ENCODE measurements at regions not wholly inside any gene's neighbourhood (a gene's known extent, or its start where the extent isn't known, plus 50 kb on each side); places are given as distances from the start of the nearest gene placed in this dataset.

DNA sequence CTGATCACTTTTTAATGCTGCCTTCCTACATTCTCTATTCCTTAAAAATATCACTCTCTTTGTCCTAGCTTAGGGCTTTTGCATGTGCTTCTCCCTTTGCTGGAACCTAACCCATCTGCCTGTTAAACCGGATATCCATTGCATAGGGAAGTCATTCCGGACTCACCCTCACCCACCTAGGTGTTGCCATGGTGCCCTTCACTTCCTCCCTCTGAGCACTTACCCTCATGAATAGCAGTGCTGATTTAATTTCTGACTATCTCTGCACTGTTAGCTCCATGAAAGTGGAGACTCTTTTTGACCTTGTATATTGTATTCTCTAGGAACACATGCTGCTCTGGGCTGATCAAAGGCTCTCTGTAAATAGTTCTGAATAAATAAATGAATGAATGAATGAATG, 401.9 kb downstream of the PCDH20 start:
- no peak for DNase-seq

GRCh38 chr13:61010358-61010757, 405.3 kb downstream of the PCDH20 start:
- DNase-seq: no peak

DNA sequence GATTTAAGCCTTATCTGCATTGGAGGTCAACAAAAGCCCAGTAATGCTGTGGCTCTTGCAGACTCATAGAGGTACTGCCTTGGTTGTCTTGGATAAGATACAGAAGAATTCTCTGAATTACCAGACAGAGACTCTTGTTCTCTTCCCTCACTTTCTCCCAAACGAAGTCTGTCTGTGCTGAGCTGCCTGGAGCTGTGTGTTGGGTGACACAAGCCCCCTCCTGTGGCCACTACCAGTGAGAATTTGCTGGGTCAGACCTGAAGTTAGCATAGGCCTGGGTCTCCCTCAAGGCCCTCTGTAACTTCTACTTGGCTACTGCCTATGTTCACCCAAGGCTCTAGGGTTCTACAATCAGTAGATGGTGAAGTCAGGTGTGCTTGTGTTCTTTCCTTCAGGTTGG, 413.0 kb downstream of the PCDH20 start:
- DNase-seq: no peak

- no peak for DNase-seq
These were observed 425.5 kb downstream of the PCDH20 start for GRCh38 chr13:60990032-60990733.

GRCh38 chr13:60986301-60986700, 429.3 kb downstream of the PCDH20 start:
- DNase-seq: no peak

DNA sequence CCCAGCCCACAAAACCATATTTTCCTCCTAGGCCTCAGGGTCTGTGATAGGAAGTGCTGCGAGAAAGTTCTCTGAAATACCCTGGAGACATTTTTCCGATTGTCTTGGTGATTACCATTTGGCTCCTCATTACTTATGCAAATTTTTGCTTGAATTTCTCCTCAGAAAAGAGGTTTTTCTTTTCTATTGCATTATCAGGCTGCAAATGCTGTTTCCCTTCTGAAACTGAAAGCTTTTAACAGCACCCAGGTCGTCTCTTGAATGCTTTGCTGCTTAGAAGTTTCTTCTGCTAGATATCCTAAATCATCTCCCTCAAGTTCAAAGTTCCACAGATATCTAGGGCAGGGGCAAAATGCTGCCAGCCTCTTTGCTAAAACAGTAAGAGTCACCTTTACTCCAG, 434.2 kb downstream of the PCDH20 start:
- no peak for DNase-seq

DNA sequence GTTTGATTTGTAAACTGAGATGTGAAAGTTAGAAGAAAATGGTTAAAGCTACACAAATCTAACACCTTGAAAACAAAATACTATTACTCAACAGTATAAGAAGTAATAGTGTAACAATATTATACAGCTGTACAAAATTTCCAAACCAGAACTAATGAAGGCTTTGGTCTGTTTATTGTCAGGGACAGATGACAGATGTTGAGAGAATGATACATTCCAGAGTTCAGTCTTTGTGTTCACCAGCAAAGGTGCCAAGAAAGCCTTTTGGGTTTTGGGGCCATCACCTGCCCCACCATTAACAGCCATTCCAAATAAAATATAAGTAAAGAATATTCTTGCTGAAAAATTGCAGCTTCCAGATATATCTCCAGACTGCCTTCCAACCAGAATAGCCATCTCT, 439.3 kb downstream of the PCDH20 start:
- DNase-seq: no peak

DNA sequence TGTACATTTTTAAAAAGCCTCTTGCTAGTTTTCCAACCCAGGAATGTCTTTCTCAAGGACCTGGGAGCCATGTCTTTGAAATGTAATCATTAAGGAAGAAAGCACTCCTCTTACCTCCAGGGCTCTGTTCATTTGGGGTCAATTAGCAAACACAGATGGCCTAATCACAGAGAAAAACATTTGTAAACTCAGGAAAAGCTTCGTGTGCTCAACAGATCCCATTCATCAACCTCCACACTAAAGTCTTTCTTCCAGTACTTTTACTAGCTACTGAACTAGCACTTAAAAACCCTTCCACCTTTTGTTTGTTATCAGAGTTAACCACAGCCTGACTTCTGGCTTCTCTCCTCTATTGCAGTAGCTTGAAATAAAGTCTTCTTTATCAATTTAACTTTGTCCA, 441.4 kb downstream of the PCDH20 start:
- DNase-seq: no peak

DNA sequence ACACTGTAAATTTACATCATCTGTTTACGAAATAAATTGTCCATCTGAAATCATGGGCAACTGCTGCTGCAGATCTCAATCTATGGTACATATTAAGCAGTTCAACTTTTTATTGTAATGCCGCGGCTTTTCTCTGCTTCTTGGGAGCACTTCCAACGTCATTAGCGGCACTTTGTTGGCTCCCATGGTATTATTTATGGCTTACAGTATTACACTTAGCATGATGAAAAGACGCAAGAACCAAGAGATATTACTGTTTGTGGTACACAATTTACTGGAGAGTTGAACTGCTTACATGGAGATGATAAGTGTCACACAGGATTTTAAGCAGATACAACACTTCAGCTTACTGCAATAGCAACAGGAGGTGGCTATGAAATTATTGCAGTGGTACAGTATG, 442.1 kb downstream of the PCDH20 start:
- DNase-seq: no peak

GRCh38 chr13:60970736-60971135, 444.9 kb downstream of the PCDH20 start:
- no peak for DNase-seq

GRCh38 chr13:60969656-60970055, 446.0 kb downstream of the PCDH20 start:
- no peak for DNase-seq

DNA sequence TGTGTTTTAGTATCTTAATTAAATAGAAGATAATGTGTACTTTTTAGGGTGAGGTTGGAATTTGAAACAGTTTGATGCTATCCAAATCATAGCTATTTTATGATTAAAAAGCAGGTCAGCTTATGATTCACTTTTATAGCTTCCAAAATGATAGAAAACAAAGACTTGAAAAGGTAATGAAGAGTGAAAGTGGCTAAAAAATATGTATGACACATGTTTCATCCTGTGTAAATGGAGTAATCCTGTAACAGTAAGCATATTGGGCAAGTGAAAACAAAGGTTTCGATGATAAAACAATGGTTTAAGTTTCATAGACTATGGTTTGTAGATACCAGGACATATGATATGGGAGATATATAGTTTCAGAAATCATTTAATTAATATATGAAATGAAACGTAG, 456.2 kb downstream of the PCDH20 start:
- DNase-seq: no peak

- no peak for DNase-seq
These were observed 457.8 kb downstream of the PCDH20 start for GRCh38 chr13:60957816-60958215.

GRCh38 chr13:60945396-60945795, 470.3 kb downstream of the PCDH20 start:
- DNase-seq: no peak

DNA sequence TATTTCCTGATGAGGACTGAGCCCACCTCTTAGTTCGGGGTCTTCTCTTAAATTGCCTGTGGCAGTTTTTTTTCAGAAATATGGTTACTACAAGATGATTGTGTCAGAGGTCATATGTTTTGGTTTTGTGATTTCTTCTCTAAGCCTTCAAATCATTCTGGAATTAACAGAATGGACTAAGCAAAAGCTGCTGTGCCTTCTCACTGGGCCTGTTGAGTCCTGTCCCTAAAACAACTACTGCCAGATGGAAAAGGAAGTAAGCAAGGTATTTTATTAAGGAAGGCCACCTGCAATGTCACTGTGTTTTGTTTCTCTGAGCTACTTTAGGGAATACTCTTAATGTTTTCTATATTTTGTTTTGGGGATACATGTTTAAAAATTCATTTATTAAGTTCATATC, 470.8 kb downstream of the PCDH20 start:
- no peak for DNase-seq

DNA sequence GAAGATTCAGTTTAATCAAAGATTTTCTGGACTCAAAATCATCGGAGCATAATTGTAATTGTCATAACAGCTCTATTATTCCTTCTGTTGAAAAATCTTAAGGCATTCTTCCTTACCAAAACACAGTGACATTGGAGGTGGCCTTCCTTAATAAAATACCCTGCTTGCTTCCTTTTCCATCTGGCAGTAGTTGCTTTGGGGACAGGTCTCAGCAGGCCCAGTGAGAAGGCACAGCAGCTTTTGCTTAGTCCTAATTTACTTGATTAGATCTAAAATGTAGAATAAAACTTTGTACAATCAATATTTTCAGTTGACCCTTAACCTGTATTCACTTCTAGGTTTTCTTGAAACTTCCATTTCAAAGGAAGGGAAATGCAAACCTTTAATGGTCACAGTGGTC, 471.6 kb downstream of the PCDH20 start:
- no peak for DNase-seq

DNA sequence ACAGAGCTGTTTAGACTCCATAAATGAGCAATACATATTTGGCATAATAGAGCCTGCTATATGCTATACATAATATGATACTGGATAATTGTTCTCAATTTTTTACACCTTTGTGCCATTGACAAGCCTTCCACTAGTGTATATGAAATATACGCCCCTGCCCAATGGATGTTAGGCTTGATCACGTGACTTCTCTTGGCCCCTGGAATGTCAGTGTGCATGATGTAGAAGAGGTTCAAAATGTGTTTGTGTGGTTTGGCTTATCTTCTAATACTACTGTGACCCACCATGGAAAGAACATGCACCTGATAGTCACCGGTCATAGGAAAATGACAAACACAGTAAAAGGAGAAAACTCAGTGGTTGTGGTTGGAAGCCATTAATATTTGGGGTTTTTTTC, 479.4 kb downstream of the PCDH20 start:
- no peak for DNase-seq

DNA sequence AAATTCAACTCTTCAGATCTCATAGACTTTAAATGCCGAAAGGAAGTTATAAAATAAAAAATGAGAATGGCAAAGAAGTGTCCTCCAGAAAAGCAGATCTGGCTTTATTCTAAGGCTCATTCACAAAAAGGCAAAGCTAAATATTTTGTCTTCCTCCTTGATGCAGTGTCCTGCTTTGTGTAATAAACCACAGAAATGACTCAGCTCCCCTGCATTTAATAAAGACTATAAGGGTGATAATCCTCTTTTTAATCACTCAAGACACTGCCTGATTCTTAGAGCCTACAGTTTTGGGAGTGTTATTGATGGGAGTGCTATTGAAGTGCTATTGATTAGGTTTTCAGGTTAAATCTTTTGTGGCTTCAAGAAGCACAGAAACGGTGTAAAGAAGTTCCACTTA, 482.0 kb downstream of the PCDH20 start:
- no peak for DNase-seq

- no peak for DNase-seq
These were observed 483.6 kb downstream of the PCDH20 start for GRCh38 chr13:60931858-60932546.

- DNase-seq: no peak
These were observed 490.0 kb downstream of the PCDH20 start for GRCh38 chr13:60925686-60926085.

- no peak for DNase-seq
These were observed 490.8 kb downstream of the PCDH20 start for GRCh38 chr13:60924856-60925255.

GRCh38 chr13:60922576-60923231, 492.9 kb downstream of the PCDH20 start:
- no peak for DNase-seq

DNA sequence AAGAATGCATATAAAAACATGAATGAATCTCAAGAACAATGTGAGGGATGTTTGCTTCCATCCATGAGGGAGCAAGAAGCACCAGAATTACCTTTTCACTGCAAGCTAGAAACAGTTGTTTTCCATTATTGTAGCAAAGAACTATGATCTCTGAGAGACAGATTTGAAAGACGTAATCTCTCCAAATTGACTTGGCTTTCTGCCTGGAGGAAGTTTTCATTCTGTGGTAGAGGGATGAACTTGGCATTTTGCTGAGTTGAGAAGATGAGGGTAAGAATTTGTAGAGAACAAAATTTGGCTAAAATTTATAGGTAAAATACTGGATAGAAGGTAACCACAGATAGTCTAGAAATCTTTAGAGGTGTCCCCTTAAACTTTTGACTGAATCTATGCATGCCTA, 496.8 kb downstream of the TDRD3 start:
- no peak for DNase-seq

- DNase-seq: no peak
These were observed 490.7 kb downstream of the TDRD3 start for GRCh38 chr13:60887711-60888110.
